DMS153 (cell line): ENCODE measurements at regions not wholly inside any gene's neighbourhood (a gene's known extent, or its start where the extent isn't known, plus 50 kb on each side); places are given as distances from the start of the nearest gene placed in this dataset.
"Not testable (repeated sequence)": the region's sequence is repeated elsewhere in the genome, so short reads cannot be mapped to it uniquely, and the experiment has no call there.

Experiments
- DNase-seq: peaks from one replicate; lab custom pipeline; 2025; lab: John Stamatoyannopoulos, UW

GRCh38 chr9:78438211-78438610, 141.3 kb downstream of the PSAT1 start:
- DNase-seq = no peak

- no peak for DNase-seq
Measured at GRCh38 chr9:78438780-78439179, 141.9 kb downstream of the PSAT1 start.

- DNase-seq = peak; percentile 39
Measured at GRCh38 chr9:78439190-78439865, 142.4 kb downstream of the PSAT1 start.

GRCh38 chr9:78439866-78440830, 143.2 kb downstream of the PSAT1 start:
- DNase-seq = no peak

GRCh38 chr9:78441396-78441795, 144.5 kb downstream of the PSAT1 start:
- no peak for DNase-seq

- no peak for DNase-seq
Measured at GRCh38 chr9:78441822-78442431, 145.0 kb downstream of the PSAT1 start.

- DNase-seq = not testable (repeated sequence)
Measured at GRCh38 chr9:78442577-78442976, 145.7 kb downstream of the PSAT1 start.

- no peak for DNase-seq
Measured at GRCh38 chr9:78443946-78444345, 147.0 kb downstream of the PSAT1 start.

- no peak for DNase-seq
Measured at GRCh38 chr9:78448960-78449673, 152.2 kb downstream of the PSAT1 start.

GRCh38 chr9:78453450-78453849, 156.5 kb downstream of the PSAT1 start:
- no peak for DNase-seq

GRCh38 chr9:78462611-78463010, 165.7 kb downstream of the PSAT1 start:
- no peak for DNase-seq

- DNase-seq = no peak
Measured at GRCh38 chr9:78463750-78464149, 166.8 kb downstream of the PSAT1 start.

- DNase-seq = no peak
Measured at GRCh38 chr9:78468231-78468630, 171.3 kb downstream of the PSAT1 start.

- no peak for DNase-seq
Measured at GRCh38 chr9:78468974-78469576, 172.2 kb downstream of the PSAT1 start.

- no peak for DNase-seq
Measured at GRCh38 chr9:78470216-78470615, 173.3 kb downstream of the PSAT1 start.

GRCh38 chr9:78470741-78471140, 173.8 kb downstream of the PSAT1 start:
- no peak for DNase-seq

- no peak for DNase-seq
Measured at GRCh38 chr9:78472111-78472510, 175.2 kb downstream of the PSAT1 start.

- DNase-seq = no peak
Measured at GRCh38 chr9:78479441-78479840, 182.5 kb downstream of the PSAT1 start.

GRCh38 chr9:78486661-78487060, 189.7 kb downstream of the PSAT1 start:
- no peak for DNase-seq

GRCh38 chr9:78490231-78490630, 193.3 kb downstream of the PSAT1 start:
- DNase-seq = no peak

GRCh38 chr9:78491402-78491801, 194.5 kb downstream of the PSAT1 start:
- DNase-seq = no peak
